HG02623 (cell line): ENCODE measurements at regions not wholly inside any gene's neighbourhood (a gene's known extent, or its start where the extent isn't known, plus 50 kb on each side); places are given as distances from the start of the nearest gene placed in this dataset.
"Not testable (repeated sequence)": the region's sequence is repeated elsewhere in the genome, so short reads cannot be mapped to it uniquely, and the experiment has no call there.

ENCODE experiments used
- ATAC-seq: cut with Tn5 transposase; IDR thresholded peaks from one replicate; pipeline ENCODE4 v1.9.1; 2021; ENCODE audit warnings: moderate library complexity; ENCODE audit not compliant: unreplicated experiment

- no peak for ATAC-seq
These were observed 378.4 kb downstream of the BTG1 start for GRCh38 chr12:91767237-91767636.

DNA sequence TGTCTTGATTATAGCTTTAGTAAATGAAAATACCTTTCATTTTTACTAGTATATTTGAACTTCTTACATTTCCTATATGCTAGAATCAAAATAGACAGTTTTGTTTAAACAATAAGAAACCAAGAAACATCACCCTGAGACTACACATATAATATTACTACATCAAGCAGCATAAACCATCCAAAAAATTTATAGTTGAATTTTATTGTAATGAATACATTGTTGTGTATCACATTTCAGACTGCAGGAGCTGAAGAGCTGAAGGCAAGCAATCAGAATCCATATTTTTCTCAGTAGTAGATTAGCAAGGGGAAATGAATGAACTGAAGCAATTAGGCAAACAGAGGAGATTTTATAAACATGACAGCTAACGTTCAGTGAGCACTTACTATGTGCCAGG is 379.2 kb downstream of the BTG1 start:
- ATAC-seq = no peak

DNA sequence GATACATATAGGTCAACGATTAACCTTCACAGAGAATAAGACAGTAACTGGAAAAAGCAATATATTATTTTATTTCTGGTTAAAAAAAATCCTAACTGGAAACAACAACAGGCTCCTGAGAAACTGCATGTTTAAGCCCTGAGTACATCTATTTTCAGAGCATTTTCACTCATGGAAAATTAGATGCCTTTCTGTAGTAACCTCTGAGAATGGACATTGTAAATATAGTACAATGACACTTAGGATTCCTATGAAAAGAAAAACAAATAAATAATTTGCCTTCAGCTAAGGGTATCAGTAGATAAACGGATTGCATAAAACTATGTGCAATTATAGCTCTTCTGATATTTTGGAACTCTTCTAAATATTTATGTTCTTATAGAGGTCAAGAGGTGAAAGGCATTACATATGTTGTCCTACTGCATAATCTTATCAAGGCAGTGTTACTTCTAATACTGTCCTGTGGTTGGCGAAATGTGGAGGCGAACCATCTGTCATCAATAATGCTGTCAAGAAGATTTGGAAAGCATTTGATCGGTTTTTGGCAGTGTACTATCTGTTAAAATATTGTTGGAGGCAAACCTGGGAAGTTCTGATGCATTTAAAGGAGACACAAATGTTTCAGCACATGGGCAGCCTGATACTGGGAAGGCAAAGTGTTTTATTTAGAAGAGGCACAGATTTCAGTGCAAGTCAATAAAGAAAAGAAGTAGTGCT is 381.8 kb downstream of the BTG1 start:
- ATAC-seq = no peak

- ATAC-seq = no peak
These were observed 392.0 kb downstream of the BTG1 start for GRCh38 chr12:91753649-91754048.

DNA sequence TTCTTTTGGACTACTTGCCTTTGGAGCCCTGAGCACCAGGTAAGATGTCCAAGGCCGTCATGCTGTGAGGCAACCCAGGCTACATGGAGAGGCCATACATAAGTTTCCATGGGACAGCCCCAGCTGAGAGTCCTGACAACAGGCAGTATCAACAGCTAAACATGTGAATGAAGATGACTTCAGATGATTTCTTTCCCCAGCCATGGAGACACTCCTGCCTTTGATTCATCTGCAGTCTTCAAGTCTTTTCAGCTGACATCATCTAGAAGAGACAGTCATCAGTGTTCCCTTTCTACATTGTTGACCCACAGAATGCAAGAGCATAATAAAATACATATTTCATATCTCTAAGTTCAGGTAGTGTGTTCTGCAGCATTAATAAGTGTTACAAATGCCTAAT is 398.7 kb downstream of the BTG1 start:
- ATAC-seq = no peak

DNA sequence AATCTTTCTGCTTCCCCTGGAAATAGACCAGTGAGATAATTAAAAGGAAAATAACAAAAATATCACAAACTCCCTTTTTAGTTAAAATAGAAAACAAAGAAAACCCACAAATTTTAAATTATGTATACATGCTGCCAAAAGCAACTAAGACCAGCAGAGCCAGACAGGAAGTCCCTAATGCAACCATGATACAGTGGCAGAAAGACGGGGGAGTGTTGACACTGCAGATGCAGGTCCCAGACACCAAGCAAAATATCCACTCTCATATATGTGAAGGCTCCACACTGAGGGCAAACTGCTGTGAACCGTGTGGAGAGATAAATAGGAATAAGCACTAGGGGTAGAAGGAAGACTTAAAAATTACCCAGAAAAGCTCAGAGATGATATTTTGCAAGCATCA is 401.0 kb downstream of the BTG1 start:
- no peak for ATAC-seq

- no peak for ATAC-seq
These were observed 401.8 kb downstream of the BTG1 start for GRCh38 chr12:91743704-91744321.

GRCh38 chr12:91743280-91743679 is 402.4 kb downstream of the BTG1 start:
- ATAC-seq = no peak

GRCh38 chr12:91741932-91742331 is 403.7 kb downstream of the BTG1 start:
- no peak for ATAC-seq

DNA sequence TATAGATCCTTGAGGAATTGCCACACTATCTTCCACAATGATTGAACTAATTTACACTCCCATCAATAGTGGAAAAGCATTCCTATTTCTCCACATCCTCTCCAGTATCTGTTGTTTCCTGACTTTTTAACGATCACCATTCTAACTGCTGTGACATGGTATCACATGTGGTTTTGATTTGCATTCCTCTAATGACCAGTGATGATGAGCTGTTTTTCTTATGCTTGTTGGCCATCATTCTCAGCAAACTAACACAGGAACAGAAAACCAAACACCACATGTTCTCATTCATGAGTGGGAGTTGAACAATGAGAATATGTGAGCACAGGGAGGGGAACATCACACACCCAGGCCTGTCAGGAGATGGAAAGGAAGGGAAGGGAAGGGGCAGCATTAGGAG is 411.8 kb downstream of the BTG1 start:
- ATAC-seq = not testable (repeated sequence)

- no peak for ATAC-seq
These were observed 413.6 kb downstream of the BTG1 start for GRCh38 chr12:91732086-91732485.

DNA sequence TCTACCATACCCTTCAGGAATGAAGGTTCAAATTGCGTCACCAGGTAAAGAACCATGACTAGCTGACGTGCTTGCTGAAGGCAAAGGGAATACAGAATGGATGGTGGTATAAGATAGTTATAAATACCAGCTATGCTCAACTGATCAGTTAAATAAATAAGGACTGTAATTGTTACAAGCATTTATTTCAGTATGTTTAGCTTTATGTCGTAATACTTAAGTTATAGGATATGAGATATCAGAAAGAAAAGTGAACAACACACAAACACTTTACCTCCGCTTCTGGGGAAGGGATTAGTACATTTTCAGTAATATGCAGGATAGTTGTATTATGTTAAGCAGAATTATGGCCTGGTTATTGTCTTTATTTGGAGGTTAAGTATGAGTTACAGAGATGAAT is 416.1 kb downstream of the BTG1 start:
- ATAC-seq = no peak

GRCh38 chr12:91723191-91723590 is 422.5 kb downstream of the BTG1 start:
- ATAC-seq = no peak

DNA sequence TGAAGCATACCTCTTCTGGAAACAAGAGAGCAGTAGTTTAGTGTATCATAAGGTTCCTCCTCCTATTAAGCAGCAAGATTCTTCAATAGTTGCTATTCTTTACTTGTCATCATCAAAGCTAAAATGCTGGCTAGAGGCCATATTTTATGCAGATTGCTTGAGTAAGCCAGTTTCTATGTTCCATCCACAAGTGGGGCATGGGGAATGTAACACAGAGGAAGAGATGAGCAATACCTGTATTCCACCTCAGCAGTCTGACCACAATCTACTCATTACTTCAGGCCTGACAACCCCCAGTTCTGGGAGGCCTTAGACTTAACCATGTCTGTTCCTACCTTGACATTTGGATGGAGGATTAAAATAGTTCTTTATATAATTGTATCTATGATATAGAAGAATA is 423.6 kb downstream of the BTG1 start:
- ATAC-seq = no peak

DNA sequence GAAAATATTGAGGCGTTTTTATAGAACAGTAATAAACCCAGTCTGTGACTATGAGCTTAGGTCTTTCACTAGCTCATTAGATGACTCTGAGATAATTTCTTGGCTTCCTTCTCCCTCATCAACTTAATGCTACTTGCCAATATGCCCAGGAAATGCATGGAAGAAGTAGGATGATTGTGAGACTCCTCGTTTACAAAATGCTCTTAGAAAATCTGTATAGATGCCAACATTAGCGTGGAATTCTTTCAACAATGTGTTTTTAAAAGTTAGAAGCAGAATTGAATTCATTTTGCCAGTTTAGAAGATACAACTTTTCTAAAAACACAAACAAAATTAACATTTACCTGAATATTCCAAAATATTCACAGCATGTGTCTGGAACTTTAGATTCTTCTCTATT is 424.6 kb downstream of the BTG1 start:
- ATAC-seq = no peak

DNA sequence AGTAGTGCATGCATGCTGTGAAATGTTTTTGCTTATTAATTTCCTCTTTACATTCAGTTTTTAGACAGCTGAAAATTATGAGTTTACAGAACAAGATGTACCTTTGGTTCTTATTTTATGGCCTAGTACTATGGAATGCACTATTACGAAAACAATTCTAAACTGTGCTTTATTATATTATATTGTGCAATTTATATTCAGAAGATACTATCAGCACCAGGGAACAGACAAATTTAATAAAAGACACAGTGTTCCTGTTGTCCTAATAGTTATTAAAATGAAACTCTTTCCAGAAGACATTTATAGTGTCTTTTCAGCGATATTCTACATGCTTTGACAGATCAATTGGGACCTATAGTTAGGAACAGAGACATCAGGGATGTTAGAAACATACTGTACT is 427.3 kb downstream of the BTG1 start:
- ATAC-seq = no peak

DNA sequence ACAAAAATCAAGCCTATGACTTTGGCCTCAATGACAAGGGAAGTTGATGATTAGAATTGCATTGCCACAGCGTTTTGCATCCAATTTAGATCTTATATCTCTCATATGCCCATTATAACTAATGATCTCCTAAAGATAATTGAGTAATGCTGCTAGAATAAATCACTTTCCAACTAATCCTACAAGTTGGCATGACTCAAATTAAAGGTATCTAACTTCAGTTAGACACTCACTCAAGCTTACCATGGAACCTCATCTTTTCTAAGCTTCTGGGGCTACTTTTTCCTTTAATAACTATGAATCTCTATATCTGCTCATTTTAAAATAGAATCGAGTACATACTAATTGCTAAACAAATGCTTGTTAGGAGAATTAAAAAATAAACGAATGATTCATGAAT is 427.8 kb downstream of the BTG1 start:
- ATAC-seq = no peak

DNA sequence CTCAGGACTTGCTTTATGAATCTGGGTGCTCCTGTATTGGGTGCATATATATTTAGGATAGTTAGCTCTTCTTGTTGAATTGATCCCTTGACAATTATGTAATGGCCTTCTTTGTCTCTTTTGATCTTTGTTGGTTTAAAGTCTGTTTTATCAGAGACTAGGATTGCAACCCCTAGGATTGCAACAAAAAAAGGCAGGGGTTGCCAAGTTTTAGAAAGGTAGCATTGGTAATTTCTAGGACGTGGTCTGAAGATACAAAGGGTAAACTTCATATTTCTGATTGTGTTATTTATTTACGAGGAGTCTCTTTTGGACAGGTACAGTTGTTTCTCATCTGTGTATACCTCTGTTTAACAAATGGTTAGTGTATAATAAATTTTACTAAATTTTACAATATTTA is 433.7 kb downstream of the BTG1 start:
- not testable (repeated sequence) for ATAC-seq

DNA sequence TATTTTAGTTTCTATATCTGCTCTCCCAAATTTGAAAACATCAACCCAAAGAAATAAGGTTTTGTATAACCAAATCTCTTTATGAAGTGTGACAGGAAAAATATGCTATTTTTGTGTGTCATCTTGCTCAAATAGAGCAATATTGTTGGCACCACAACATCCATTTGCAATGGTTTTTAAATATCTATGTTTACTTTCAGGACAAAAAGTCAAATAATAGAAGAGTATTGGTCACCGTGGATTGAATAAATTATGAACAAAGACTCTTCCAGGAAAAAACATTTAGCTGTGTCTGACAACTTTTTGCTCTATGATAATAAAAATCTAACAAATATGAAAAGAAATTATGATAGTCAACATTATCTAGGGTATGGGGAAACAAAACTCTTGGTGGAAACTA is 439.2 kb downstream of the BTG1 start:
- ATAC-seq = no peak

GRCh38 chr12:91704446-91704845 is 441.2 kb downstream of the BTG1 start:
- no peak for ATAC-seq

- no peak for ATAC-seq
These were observed 442.0 kb downstream of the BTG1 start for GRCh38 chr12:91703491-91704283.

- no peak for ATAC-seq
These were observed 442.7 kb downstream of the BTG1 start for GRCh38 chr12:91702843-91703425.
